Progenitor cell of endocrine pancreas (in vitro differentiated cells): ENCODE measurements at regions not wholly inside any gene's neighbourhood (a gene's known extent, or its start where the extent isn't known, plus 50 kb on each side); places are given as distances from the start of the nearest gene placed in this dataset.

Experiments
- DNase-seq: peaks from one replicate; pipeline ENCODE4 v3.0.0; 2021; ENCODE audit warnings: low spot score; ENCODE audit not compliant: unreplicated experiment
- H3K27ac Mint-ChIP-seq: 2 replicates; pipeline ENCODE4 v1.8.0; 2021; ENCODE audit warnings: mild to moderate bottlenecking, moderate library complexity, mixed read lengths
- H3K27me3 Mint-ChIP-seq: 2 replicates; pipeline ENCODE4 v1.8.0; 2021; ENCODE audit warnings: mixed read lengths
- H3K36me3 Mint-ChIP-seq: 2 replicates; pipeline ENCODE4 v1.8.0; 2022; ENCODE audit warnings: mixed read lengths; ENCODE audit not compliant: insufficient read depth
- H3K4me1 Mint-ChIP-seq: 2 replicates; pipeline ENCODE4 v1.8.0; 2021; ENCODE audit warnings: low read depth, mixed read lengths
- H3K4me3 Mint-ChIP-seq: 2 replicates; pipeline ENCODE4 v1.8.0; 2021; ENCODE audit warnings: low read depth, mild to moderate bottlenecking, moderate library complexity, mixed read lengths
- H3K9me3 Mint-ChIP-seq: 2 replicates; pipeline ENCODE4 v1.8.0; 2021; ENCODE audit warnings: low read depth, mixed read lengths
- TF ChIP-seq, protein P1 (sequence below): fragments of 200-600 bp; sonication (generic); IDR thresholded peaks from one replicate; pipeline ENCODE4 v1.5.0; 2021; ENCODE audit warnings: antibody characterized with exemption, mild to moderate bottlenecking; ENCODE audit not compliant: unreplicated experiment

DNA sequence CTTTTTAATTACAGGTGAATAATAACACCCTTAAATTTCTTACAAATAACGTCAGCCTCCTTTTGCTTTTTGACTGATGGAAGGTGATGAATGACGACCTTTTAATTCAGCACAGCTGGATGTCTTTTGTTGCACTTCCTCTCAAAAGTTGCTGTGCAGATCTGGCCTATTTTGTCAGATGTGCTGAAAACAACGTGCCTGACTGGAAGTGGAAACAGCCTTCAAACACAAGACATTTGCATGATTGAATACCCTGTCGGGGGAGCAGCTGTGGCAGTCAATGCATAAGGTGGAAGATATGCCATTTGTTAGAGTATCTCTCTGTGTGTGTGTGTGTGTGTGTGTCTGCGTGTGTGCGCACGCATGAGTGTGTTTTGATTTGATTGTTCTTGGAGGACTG is 579.7 kb downstream of the SPRY1 start:
- Mint-ChIP-seq H3K4me1 (peaks cover 18% of the 10 kb centered on the region), H3K27ac (peak overlapping the region; percentile 22), H3K36me3 (peaks cover 1% of the 10 kb centered on the region), H3K4me3 (no peak overlapping the region), H3K9me3 (peaks cover 30% of the 10 kb centered on the region), H3K27me3 (no peaks in the 10 kb centered on the region)
- TF ChIP-seq, protein P1, sequence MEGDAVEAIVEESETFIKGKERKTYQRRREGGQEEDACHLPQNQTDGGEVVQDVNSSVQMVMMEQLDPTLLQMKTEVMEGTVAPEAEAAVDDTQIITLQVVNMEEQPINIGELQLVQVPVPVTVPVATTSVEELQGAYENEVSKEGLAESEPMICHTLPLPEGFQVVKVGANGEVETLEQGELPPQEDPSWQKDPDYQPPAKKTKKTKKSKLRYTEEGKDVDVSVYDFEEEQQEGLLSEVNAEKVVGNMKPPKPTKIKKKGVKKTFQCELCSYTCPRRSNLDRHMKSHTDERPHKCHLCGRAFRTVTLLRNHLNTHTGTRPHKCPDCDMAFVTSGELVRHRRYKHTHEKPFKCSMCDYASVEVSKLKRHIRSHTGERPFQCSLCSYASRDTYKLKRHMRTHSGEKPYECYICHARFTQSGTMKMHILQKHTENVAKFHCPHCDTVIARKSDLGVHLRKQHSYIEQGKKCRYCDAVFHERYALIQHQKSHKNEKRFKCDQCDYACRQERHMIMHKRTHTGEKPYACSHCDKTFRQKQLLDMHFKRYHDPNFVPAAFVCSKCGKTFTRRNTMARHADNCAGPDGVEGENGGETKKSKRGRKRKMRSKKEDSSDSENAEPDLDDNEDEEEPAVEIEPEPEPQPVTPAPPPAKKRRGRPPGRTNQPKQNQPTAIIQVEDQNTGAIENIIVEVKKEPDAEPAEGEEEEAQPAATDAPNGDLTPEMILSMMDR, result no peak
- no peak for DNase-seq

DNA sequence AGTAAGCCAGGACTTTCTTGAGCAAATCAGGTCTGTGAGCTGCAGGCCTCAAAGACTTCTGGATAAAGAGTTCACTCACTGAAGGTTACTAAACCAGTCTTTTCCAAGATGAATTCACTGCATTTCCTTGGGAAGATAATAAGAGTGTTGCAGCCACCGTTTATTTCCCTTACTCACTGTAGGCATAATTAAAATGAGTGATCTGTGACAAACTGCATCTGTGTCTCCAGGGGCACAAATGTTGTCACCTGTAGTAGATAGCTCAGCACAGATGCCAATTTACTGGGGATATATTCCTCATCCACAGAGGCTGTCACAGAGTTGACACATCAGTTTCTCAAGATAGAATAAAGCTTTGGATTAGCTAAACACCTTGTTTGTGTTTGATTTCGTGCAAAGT is 580.2 kb downstream of the SPRY1 start:
- Mint-ChIP-seq H3K9me3 (peaks cover 28% of the 10 kb centered on the region), H3K27ac (peak overlapping the region; percentile 18), H3K27me3 (no peaks in the 10 kb centered on the region), H3K4me3 (no peak overlapping the region), H3K36me3 (peaks cover 1% of the 10 kb centered on the region), H3K4me1 (peaks cover 18% of the 10 kb centered on the region)
- no peak for DNase-seq
- TF ChIP-seq, protein P1, result no peak

DNA sequence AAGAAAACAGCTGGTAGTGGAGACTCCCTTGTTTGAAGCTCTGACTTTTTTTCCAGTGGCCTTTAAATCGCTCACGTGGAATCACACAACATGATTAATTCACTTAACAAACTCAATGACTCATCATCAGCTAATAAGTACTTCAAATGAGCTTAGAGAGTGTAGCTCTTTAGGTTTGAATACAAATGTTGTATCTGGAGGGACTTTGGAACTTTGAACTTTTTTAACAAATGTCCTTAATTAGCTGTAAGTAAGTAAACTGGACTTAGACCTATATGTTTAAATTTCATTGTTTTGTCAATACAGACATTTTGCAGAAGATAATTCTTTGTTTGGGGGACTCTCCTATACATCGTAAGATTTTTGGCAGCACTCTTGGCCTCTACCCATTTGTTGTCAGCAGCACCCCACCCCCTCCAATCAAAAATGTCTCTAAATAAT is 581.1 kb downstream of the SPRY1 start:
- DNase-seq, result no peak
- H3K27ac Mint-ChIP-seq, result no peak overlapping the region
- H3K36me3 Mint-ChIP-seq, result peaks cover 1% of the 10 kb centered on the region
- H3K4me3 Mint-ChIP-seq, result no peak overlapping the region
- H3K9me3 Mint-ChIP-seq, result peaks cover 26% of the 10 kb centered on the region
- peaks cover 18% of the 10 kb centered on the region for H3K4me1 Mint-ChIP-seq
- TF ChIP-seq, protein P1, result no peak
- H3K27me3 Mint-ChIP-seq, result no peaks in the 10 kb centered on the region

DNA sequence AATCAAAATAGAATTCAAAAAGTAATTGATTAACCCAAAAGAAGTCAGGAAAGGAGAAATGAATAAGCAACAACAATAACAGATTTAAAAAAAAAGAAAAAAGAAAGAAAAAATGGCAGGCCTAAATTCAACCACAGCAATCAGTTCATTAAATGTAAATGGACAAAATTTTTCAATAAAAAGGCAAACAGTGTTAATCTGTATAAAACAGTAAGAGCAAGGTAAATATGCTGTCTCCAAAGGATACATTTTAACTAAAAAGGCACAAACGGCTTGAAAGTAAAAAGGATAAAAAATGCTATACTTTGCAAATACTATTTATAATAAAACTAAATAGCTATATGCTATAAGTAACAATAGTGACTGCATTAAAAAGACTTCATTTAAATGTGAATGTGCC is 582.0 kb downstream of the SPRY1 start:
- Mint-ChIP-seq H3K9me3 (peaks cover 20% of the 10 kb centered on the region), H3K27me3 (no peaks in the 10 kb centered on the region), H3K27ac (no peak overlapping the region), H3K4me3 (no peak overlapping the region), H3K4me1 (peaks cover 18% of the 10 kb centered on the region), H3K36me3 (peaks cover under 1% of the 10 kb centered on the region)
- TF ChIP-seq, protein P1, result no peak
- DNase-seq, result no peak

DNA sequence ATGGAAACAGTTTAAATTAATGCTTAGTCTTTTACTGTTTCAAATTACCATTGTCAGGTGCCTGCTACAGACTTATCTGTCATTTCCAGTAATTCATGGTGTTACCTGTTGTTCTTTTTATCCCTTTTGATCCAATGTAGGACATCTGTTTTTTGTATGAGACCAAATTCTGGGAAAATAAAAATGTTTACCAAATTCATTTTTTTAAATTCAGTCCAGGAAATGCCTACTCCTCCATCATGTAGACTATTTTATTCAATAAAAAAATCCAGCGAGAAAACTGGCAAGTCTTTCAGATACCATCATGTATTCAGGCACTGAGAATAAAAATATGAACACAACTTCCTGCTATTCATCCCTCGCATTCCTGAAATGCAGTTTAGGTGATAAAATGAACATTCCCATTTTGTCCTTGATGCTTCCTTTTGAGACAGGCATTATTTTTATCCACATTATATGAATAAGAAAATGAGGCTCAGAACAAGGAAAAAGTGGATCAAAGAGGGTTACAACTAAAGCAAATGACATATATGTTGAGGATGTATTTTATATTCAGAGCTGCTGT is 584.2 kb downstream of the SPRY1 start:
- TF ChIP-seq, protein P1, result no peak
- Mint-ChIP-seq H3K4me1 (peaks cover 18% of the 10 kb centered on the region), H3K4me3 (no peak overlapping the region), H3K27me3 (no peaks in the 10 kb centered on the region), H3K27ac (no peak overlapping the region), H3K9me3 (peaks cover 21% of the 10 kb centered on the region), H3K36me3 (no peaks in the 10 kb centered on the region)
- DNase-seq, result no peak
